ENCODE measurements at regions not wholly inside any gene's neighbourhood (a gene's known extent, or its start where the extent isn't known, plus 50 kb on each side); places are given as distances from the start of the nearest gene placed in this dataset.

- Histone ChIP-seq H4K20me1 (replicated peaks; ENCODE audit: control insufficient read depth, extremely low read depth, insufficient read depth, low read length) (no peaks in the 10 kb centered on the region), H3K27me3 (ENCODE audit: control insufficient read depth in 2 of 2, insufficient read depth in 2 of 2, low read length in 2 of 2) (no peaks in the 10 kb centered on the region), H3K4me2 (ENCODE audit: insufficient read depth, low read length) (peak overlapping the region; percentile 42), H3K36me3 (ENCODE audit: control insufficient read depth in 2 of 2, extremely low read depth in 1 of 2, insufficient read depth in 2 of 2, low read length in 2 of 2) (no peaks in the 10 kb centered on the region), H2AFZ (ENCODE audit: low read depth, low read length) (peak overlapping the region; percentile 27), H3K9me1 (replicated peaks; ENCODE audit: control insufficient read depth, extremely low read depth, insufficient read depth, low read length) (no peaks in the 10 kb centered on the region), H3K9ac (replicated peaks; ENCODE audit: extremely low read depth, insufficient read depth, low read length) (peak overlapping the region; percentile 44), H3K27ac (ENCODE audit: insufficient read depth, low read depth, low read length) (peak overlapping the region; percentile 10), H3K9me3 (replicated peaks; ENCODE audit: control insufficient read depth, insufficient read depth, low read length) (no peaks in the 10 kb centered on the region), H3K79me2 (ENCODE audit: control insufficient read depth, insufficient read depth, low read length) (no peaks in the 10 kb centered on the region), H3K4me3 (replicated peaks in 1 of 3; ENCODE audit: insufficient read depth in 1 of 3, low read depth in 1 of 3, low read length in 3 of 3) (no peak overlapping the region), H3K4me1 (ENCODE audit: control insufficient read depth, extremely low read depth, insufficient read depth, low read length) (peaks cover 9% of the 10 kb centered on the region)
- intact Hi-C loops (cut with micrococcal nuclease), result loop anchor here (2.0 kb wide), 1 partner anchor 64 kb away; no protein-coding TSS in a partner anchor
- dilution Hi-C loops (cut with MboI; ENCODE audit: extremely low pct_ligation_motif_present, low sequenced_read_pairs), result no loop called here
- ChIA-PET POLR2A (no interaction called here), CTCF (interaction anchor here (0.6 kb wide), 1 partner anchor 10 kb away, joined by 3 read pairs; no protein-coding TSS in a partner anchor)
- TF ChIP-seq JUN (IDR thresholded peaks at IDR 0.05; ENCODE audit: borderline replicate concordance, insufficient read depth, insufficient read length, low read depth), result peak; percentile 55
- TF ChIP-seq POLR2AphosphoS5 (IDR thresholded peaks at IDR 0.05; ENCODE audit: insufficient read depth, low read depth, low read length), result no peak
- DNase-seq (ENCODE audit: low read depth, low spot score) (peak; percentile 40), FAIRE-seq (peak; percentile 83)
- BruUV-seq (replicated peaks), result no TSS peak
Observed at GRCh38 chr2:191612496-191612895, 65.4 kb upstream of the NABP1 start.

DNA sequence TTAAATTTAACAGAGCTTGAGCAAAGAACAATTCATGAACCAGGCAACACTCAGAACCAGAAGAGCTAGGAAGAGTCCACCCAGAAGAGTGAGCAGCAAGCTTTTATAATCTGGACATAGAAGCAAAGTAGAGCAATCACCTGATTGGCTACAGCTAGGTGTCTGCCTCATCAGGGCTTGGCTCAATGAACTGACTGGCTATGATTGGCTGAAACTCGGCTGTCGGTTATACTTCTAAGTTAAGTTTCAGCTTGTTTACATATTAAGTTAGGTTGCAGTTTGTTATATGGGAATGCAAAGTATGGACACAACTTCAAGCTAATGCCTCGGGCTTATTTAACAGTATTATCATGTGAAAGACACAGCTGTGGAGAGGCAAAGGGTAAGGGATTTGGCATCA, 63.2 kb upstream of the NABP1 start:
- TF ChIP-seq EZH2 (IDR thresholded peaks at IDR 0.05; ENCODE audit: borderline replicate concordance, low read depth, low read length, severe bottlenecking) (no peak), POLR2AphosphoS5 (IDR thresholded peaks at IDR 0.05; ENCODE audit: insufficient read depth, low read depth, low read length) (no peak), GATA2 (IDR thresholded peaks at IDR 0.05; ENCODE audit: insufficient read depth, insufficient read length, low read depth, low read length) (no peak), FOS (IDR thresholded peaks at IDR 0.05; ENCODE audit: borderline replicate concordance, insufficient read depth, low read length) (no peak), MAX (IDR thresholded peaks at IDR 0.05; ENCODE audit: insufficient read depth, insufficient read length) (no peak), MYC (IDR thresholded peaks at IDR 0.05; ENCODE audit: low read depth, low read length) (no peak), JUN (IDR thresholded peaks at IDR 0.05; ENCODE audit: borderline replicate concordance, insufficient read depth, insufficient read length, low read depth) (no peak), POLR2A (IDR thresholded peaks at IDR 0.05; ENCODE audit: low read depth, low read length) (no peak)
- TF ChIP-seq, protein P1, sequence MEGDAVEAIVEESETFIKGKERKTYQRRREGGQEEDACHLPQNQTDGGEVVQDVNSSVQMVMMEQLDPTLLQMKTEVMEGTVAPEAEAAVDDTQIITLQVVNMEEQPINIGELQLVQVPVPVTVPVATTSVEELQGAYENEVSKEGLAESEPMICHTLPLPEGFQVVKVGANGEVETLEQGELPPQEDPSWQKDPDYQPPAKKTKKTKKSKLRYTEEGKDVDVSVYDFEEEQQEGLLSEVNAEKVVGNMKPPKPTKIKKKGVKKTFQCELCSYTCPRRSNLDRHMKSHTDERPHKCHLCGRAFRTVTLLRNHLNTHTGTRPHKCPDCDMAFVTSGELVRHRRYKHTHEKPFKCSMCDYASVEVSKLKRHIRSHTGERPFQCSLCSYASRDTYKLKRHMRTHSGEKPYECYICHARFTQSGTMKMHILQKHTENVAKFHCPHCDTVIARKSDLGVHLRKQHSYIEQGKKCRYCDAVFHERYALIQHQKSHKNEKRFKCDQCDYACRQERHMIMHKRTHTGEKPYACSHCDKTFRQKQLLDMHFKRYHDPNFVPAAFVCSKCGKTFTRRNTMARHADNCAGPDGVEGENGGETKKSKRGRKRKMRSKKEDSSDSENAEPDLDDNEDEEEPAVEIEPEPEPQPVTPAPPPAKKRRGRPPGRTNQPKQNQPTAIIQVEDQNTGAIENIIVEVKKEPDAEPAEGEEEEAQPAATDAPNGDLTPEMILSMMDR (IDR thresholded peaks at IDR 0.05; ENCODE audit: extremely low read depth in 1 of 2, insufficient read depth in 1 of 2, low read depth in 1 of 2, low read length in 2 of 2), result no peak
- Histone ChIP-seq H3K4me2 (ENCODE audit: insufficient read depth, low read length) (no peak overlapping the region), H3K9me1 (replicated peaks; ENCODE audit: control insufficient read depth, extremely low read depth, insufficient read depth, low read length) (no peaks in the 10 kb centered on the region), H3K9ac (replicated peaks; ENCODE audit: extremely low read depth, insufficient read depth, low read length) (no peak overlapping the region), H3K4me1 (ENCODE audit: control insufficient read depth, extremely low read depth, insufficient read depth, low read length) (peaks cover 9% of the 10 kb centered on the region), H4K20me1 (replicated peaks; ENCODE audit: control insufficient read depth, extremely low read depth, insufficient read depth, low read length) (no peaks in the 10 kb centered on the region), H3K4me3 (replicated peaks in 1 of 3; ENCODE audit: insufficient read depth in 1 of 3, low read depth in 1 of 3, low read length in 3 of 3) (no peak overlapping the region), H3K79me2 (ENCODE audit: control insufficient read depth, insufficient read depth, low read length) (no peaks in the 10 kb centered on the region), H3K36me3 (ENCODE audit: control insufficient read depth in 2 of 2, extremely low read depth in 1 of 2, insufficient read depth in 2 of 2, low read length in 2 of 2) (no peaks in the 10 kb centered on the region), H3K27ac (ENCODE audit: insufficient read depth, low read depth, low read length) (no peak overlapping the region), H3K9me3 (replicated peaks; ENCODE audit: control insufficient read depth, insufficient read depth, low read length) (no peaks in the 10 kb centered on the region), H2AFZ (ENCODE audit: low read depth, low read length) (no peak overlapping the region), H3K27me3 (ENCODE audit: control insufficient read depth in 2 of 2, insufficient read depth in 2 of 2, low read length in 2 of 2) (no peaks in the 10 kb centered on the region)
- BruUV-seq (replicated peaks), result no TSS peak
- FAIRE-seq, result no peak
- ChIA-PET CTCF (interaction anchor here (1.0 to 1.8 kb wide), 3 partner anchors 19 to 442 kb away, joined by 3 to 5 read pairs (median 3); no protein-coding TSS in a partner anchor), POLR2A (no interaction called here)
- dilution Hi-C loops (cut with MboI; ENCODE audit: extremely low pct_ligation_motif_present, low sequenced_read_pairs) (no loop called here), intact Hi-C loops (cut with micrococcal nuclease) (no loop called here)
- no peak for DNase-seq (ENCODE audit: low read depth, low spot score)

Measured in endothelial cell of umbilical vein (primary cell).